DND-41 (cell line): ENCODE measurements at regions not wholly inside any gene's neighbourhood (a gene's known extent, or its start where the extent isn't known, plus 50 kb on each side); places are given as distances from the start of the nearest gene placed in this dataset.

Experiments
- EZH2 ChIP-seq: IDR thresholded peaks from 3 replicates; pipeline ENCODE4 v1.6.1; 2012; ENCODE audit warnings: borderline replicate concordance, low read depth, mild to moderate bottlenecking, moderate library complexity, low read length, inconsistent platforms; ENCODE audit not compliant: severe bottlenecking
- TF ChIP-seq, protein P1 (sequence below): IDR thresholded peaks from 2 replicates; pipeline ENCODE4 v1.5.1; 2012; ENCODE audit warnings: borderline replicate concordance, low read length, moderate library complexity, mild to moderate bottlenecking; ENCODE audit not compliant: poor library complexity, severe bottlenecking; ENCODE audit errors: extremely low read depth

DNA sequence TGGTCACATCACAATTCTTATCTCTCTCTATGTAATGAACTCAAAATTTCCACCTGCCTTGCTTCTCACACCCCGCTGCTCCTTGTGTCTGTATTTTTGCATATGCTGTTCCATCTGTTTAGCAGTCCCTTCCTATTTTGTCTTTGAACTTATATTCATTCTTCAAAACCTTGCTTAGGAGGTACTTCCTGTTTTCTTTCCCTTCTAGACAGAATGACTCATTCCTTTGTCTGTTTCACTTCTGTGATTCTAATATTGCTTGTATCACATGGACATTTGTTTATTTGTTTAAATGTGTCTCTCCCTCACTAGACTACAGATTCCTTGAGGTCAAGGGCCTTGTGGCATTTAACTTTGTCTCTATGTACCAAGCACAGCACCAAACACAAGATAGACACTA lies 424.2 kb downstream of the ETNK1 start:
- TF ChIP-seq, protein P1, sequence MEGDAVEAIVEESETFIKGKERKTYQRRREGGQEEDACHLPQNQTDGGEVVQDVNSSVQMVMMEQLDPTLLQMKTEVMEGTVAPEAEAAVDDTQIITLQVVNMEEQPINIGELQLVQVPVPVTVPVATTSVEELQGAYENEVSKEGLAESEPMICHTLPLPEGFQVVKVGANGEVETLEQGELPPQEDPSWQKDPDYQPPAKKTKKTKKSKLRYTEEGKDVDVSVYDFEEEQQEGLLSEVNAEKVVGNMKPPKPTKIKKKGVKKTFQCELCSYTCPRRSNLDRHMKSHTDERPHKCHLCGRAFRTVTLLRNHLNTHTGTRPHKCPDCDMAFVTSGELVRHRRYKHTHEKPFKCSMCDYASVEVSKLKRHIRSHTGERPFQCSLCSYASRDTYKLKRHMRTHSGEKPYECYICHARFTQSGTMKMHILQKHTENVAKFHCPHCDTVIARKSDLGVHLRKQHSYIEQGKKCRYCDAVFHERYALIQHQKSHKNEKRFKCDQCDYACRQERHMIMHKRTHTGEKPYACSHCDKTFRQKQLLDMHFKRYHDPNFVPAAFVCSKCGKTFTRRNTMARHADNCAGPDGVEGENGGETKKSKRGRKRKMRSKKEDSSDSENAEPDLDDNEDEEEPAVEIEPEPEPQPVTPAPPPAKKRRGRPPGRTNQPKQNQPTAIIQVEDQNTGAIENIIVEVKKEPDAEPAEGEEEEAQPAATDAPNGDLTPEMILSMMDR = no peak
- no peak for TF ChIP-seq EZH2
